HL-60 (cell line): ENCODE measurements at regions not wholly inside any gene's neighbourhood (a gene's known extent, or its start where the extent isn't known, plus 50 kb on each side); places are given as distances from the start of the nearest gene placed in this dataset.

Source experiments
- DNase-seq, 2 experiments: peaks; one replicate each; pipeline ENCODE4 v3.0.0-alpha.2; 2010 to 2020; ENCODE audit warnings: low read depth in 1 of 2, low spot score in 1 of 2
- H3K27ac ChIP-seq: fragments of 250-450 bp; sonication (Bioruptor Pico); replicated peaks from 2 replicates; pipeline ENCODE4 v1.5.1; 2020; ENCODE audit warnings: mild to moderate bottlenecking, moderate library complexity
- H3K27me3 ChIP-seq: fragments of 250-450 bp; sonication (Bioruptor Pico); 2 replicates; pipeline ENCODE4 v1.5.1; 2021; ENCODE audit warnings: mild to moderate bottlenecking, moderate library complexity; ENCODE audit not compliant: insufficient read depth, poor library complexity, severe bottlenecking
- H3K4me3 ChIP-seq: replicated peaks from 2 replicates; pipeline ENCODE4 v1.5.1; 2011; ENCODE audit warnings: mild to moderate bottlenecking, control low read depth, low read length; ENCODE audit not compliant: insufficient read depth
- GABPA ChIP-seq: IDR thresholded peaks from 2 replicates; pipeline ENCODE4 v1.6.1; 2012; ENCODE audit warnings: low read depth
- POLR2AphosphoS5 ChIP-seq: IDR thresholded peaks from 2 replicates; pipeline ENCODE4 v1.6.1; 2012; ENCODE audit warnings: low read depth
- REST ChIP-seq: IDR thresholded peaks from 2 replicates; pipeline ENCODE4 v1.6.1; 2012; ENCODE audit warnings: low read depth; ENCODE audit not compliant: insufficient replicate concordance
- SPI1 ChIP-seq: IDR thresholded peaks from 2 replicates; pipeline ENCODE4 v1.6.1; 2012; ENCODE audit warnings: low read depth, mild to moderate bottlenecking, borderline replicate concordance
- TF ChIP-seq, protein P1 (sequence below): IDR thresholded peaks from one replicate; pipeline ENCODE4 v1.5.1; 2011; ENCODE audit warnings: low read length, control low read depth, inconsistent platforms; ENCODE audit not compliant: insufficient read depth

GRCh38 chr11:106446302-106446701 is 368.8 kb downstream of the AASDHPPT start:
- no peak for DNase-seq
- no peak overlapping the region for H3K27ac ChIP-seq
- TF ChIP-seq POLR2AphosphoS5 (no peak), SPI1 (no peak), REST (no peak), GABPA (no peak)
- TF ChIP-seq, protein P1, sequence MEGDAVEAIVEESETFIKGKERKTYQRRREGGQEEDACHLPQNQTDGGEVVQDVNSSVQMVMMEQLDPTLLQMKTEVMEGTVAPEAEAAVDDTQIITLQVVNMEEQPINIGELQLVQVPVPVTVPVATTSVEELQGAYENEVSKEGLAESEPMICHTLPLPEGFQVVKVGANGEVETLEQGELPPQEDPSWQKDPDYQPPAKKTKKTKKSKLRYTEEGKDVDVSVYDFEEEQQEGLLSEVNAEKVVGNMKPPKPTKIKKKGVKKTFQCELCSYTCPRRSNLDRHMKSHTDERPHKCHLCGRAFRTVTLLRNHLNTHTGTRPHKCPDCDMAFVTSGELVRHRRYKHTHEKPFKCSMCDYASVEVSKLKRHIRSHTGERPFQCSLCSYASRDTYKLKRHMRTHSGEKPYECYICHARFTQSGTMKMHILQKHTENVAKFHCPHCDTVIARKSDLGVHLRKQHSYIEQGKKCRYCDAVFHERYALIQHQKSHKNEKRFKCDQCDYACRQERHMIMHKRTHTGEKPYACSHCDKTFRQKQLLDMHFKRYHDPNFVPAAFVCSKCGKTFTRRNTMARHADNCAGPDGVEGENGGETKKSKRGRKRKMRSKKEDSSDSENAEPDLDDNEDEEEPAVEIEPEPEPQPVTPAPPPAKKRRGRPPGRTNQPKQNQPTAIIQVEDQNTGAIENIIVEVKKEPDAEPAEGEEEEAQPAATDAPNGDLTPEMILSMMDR = no peak
- H3K27me3 ChIP-seq = no peaks in the 10 kb centered on the region
- no peak overlapping the region for H3K4me3 ChIP-seq

DNA sequence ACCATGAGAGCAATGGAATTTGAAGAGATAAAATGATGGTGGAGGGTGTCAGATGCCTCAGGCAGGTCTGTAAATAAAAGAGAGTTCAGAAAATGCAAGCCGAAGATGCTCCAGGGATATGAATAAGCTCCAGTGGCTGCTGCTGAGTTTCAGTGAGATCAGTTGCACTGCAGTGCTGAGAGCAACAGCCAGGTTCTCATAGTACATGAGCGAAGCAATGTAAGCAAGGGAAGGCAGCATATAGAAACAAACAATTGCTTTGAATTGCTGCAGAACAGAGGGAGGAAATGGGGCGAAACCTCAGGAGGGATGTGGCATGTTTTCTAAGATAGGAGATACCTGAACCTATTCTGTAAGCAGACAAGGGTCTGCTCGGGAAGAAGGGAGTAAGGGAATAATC is 369.5 kb downstream of the AASDHPPT start:
- Histone ChIP-seq H3K27ac (no peak overlapping the region), H3K27me3 (no peaks in the 10 kb centered on the region), H3K4me3 (no peak overlapping the region)
- no peak for DNase-seq
- TF ChIP-seq GABPA (no peak), REST (no peak), POLR2AphosphoS5 (no peak), SPI1 (no peak)
- TF ChIP-seq, protein P1 = no peak

DNA sequence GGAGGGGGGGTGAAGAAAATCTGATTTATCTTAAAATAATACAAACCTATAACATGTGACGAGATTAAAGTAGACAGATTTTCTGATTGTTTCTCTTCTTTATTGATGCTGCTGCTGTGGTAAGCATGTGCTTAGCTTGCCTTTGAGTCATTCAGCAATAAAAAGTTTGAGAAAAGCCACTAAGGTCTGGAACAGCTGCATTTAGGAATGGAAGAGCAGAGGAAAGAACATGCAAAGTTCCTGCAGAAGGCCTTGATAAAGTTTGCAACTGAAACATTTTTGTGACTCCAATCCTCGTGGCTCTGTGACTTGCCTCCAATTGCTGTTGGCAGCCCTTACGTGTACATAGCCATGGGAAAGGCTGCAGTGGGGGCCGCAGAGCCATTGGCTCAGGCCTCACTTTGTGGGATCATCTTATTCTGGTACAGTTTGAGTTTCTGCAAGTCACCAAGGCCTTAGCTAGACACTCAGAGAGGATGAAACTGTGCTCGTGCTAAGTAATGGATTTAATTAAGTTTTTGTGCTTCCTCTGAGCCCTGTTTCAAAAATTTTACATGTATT is 370.2 kb downstream of the AASDHPPT start:
- Histone ChIP-seq H3K4me3 (no peak overlapping the region), H3K27ac (no peak overlapping the region), H3K27me3 (no peaks in the 10 kb centered on the region)
- no peak for DNase-seq
- TF ChIP-seq, protein P1 = no peak
- TF ChIP-seq GABPA (no peak), REST (no peak), POLR2AphosphoS5 (no peak)
